Smooth muscle cell (in vitro differentiated cells): ENCODE measurements at regions not wholly inside any gene's neighbourhood (a gene's known extent, or its start where the extent isn't known, plus 50 kb on each side); places are given as distances from the start of the nearest gene placed in this dataset.

Source experiments
- DNase-seq: peaks from one replicate; lab custom pipeline; 2025; ENCODE audit not compliant: unreplicated experiment; lab: John Stamatoyannopoulos, UW
- H2AFZ ChIP-seq: fragments of 200-600 bp; sonication (generic); 2 replicates; pipeline ENCODE4 v1.6.0; 2016; ENCODE audit warnings: antibody characterized with exemption, low read depth, mild to moderate bottlenecking
- H3F3A ChIP-seq: fragments of 200-600 bp; sonication (generic); 2 replicates; pipeline ENCODE4 v1.6.0; 2017; ENCODE audit warnings: antibody characterized with exemption, low read depth
- H3K27ac ChIP-seq: fragments of 200-600 bp; sonication (generic); 2 replicates; pipeline ENCODE4 v1.5.1; 2016; ENCODE audit warnings: low read depth, mild to moderate bottlenecking
- H3K27me3 ChIP-seq: fragments of 200-600 bp; sonication (generic); 2 replicates; pipeline ENCODE4 v1.6.1; 2016; ENCODE audit warnings: low read depth, mild to moderate bottlenecking
- H3K36me3 ChIP-seq: fragments of 200-600 bp; sonication (generic); 2 replicates; pipeline ENCODE4 v1.5.1; 2016; ENCODE audit warnings: low read depth
- H3K4me1 ChIP-seq: fragments of 200-600 bp; sonication (generic); 2 replicates; pipeline ENCODE4 v1.5.1; 2016; ENCODE audit warnings: low read depth
- H3K4me2 ChIP-seq: fragments of 200-600 bp; sonication (generic); 2 replicates; pipeline ENCODE4 v1.6.0; 2016; ENCODE audit warnings: mild to moderate bottlenecking
- H3K4me3 ChIP-seq: fragments of 200-600 bp; sonication (generic); 2 replicates; pipeline ENCODE4 v1.5.1; 2016; ENCODE audit warnings: mild to moderate bottlenecking
- H3K79me2 ChIP-seq: fragments of 200-600 bp; sonication (generic); 2 replicates; pipeline ENCODE4 v1.6.0; 2016; ENCODE audit warnings: low read depth, mild to moderate bottlenecking
- H3K9ac ChIP-seq: fragments of 200-600 bp; sonication (generic); 2 replicates; pipeline ENCODE4 v1.6.0; 2016; ENCODE audit warnings: low read depth
- H3K9me3 ChIP-seq: fragments of 200-600 bp; sonication (generic); replicated peaks from 2 replicates; pipeline ENCODE4 v1.5.1; 2016; ENCODE audit warnings: low read depth
- H4K20me1 ChIP-seq: fragments of 200-600 bp; sonication (generic); 2 replicates; pipeline ENCODE4 v1.6.0; 2016; ENCODE audit warnings: low read depth
- CTCF ChIP-seq: fragments of 200-600 bp; sonication (generic); IDR thresholded peaks from 2 replicates; pipeline ENCODE4 v1.5.1; 2017; ENCODE audit warnings: borderline replicate concordance, mild to moderate bottlenecking, antibody characterized with exemption; ENCODE audit not compliant: insufficient read depth, poor library complexity, severe bottlenecking
- WGBS: methylation state at CpG from one replicate; pipeline ENCODE4 v1.1.7; 2016; ENCODE audit warnings: low lambda C conversion rate; 5-methylcytosine and 5-hydroxymethylcytosine counted together

GRCh38 chr7:148940702-148941597 is 56.9 kb upstream of the EZH2 start:
- peak overlapping the region; percentile 84 for H3K4me2 ChIP-seq
- H4K20me1 ChIP-seq, result no peaks in the 10 kb centered on the region
- 4% methylated on average over 43 of the region's 43 CpGs for WGBS

GRCh38 chr7:148939128-148939755 is 55.2 kb upstream of the EZH2 start:
- Histone ChIP-seq H3K79me2 (no peaks in the 10 kb centered on the region), H3K36me3 (no peaks in the 10 kb centered on the region), H3K9ac (no peak overlapping the region), H3K4me2 (no peak overlapping the region), H2AFZ (no peak overlapping the region), H3K4me3 (no peak overlapping the region), H3F3A (peaks cover 4% of the 10 kb centered on the region), H4K20me1 (no peaks in the 10 kb centered on the region), H3K27ac (no peak overlapping the region), H3K4me1 (peaks cover 3% of the 10 kb centered on the region), H3K9me3 (no peaks in the 10 kb centered on the region), H3K27me3 (no peaks in the 10 kb centered on the region)
- DNase-seq, result no peak
- 83% methylated on average over 1 of the region's 1 CpG for WGBS
- no peak for TF ChIP-seq CTCF

More at GRCh38 chr7:148940702-148941597, 56.9 kb upstream of the EZH2 start:
- TF ChIP-seq CTCF, result no peak
- Histone ChIP-seq H3K36me3 (no peaks in the 10 kb centered on the region), H3F3A (peaks cover 12% of the 10 kb centered on the region), H3K27me3 (no peaks in the 10 kb centered on the region), H3K27ac (peak overlapping the region; percentile 81), H2AFZ (peak overlapping the region; percentile 98), H3K9ac (peak overlapping the region; percentile 92), H3K9me3 (no peaks in the 10 kb centered on the region), H3K79me2 (no peaks in the 10 kb centered on the region), H3K4me1 (peaks cover 3% of the 10 kb centered on the region), H3K4me3 (peak overlapping the region; percentile 88)
- peak; percentile 25 for DNase-seq

GRCh38 chr7:148935451-148935850 is 51.4 kb upstream of the EZH2 start:
- DNase-seq, result no peak
- Histone ChIP-seq H2AFZ (no peak overlapping the region), H3K4me3 (no peak overlapping the region), H3K36me3 (no peaks in the 10 kb centered on the region), H3K9me3 (no peaks in the 10 kb centered on the region), H3K27ac (no peak overlapping the region), H3K4me1 (peaks cover 1% of the 10 kb centered on the region), H4K20me1 (no peaks in the 10 kb centered on the region), H3K79me2 (no peaks in the 10 kb centered on the region), H3F3A (no peaks in the 10 kb centered on the region), H3K4me2 (no peak overlapping the region), H3K27me3 (no peaks in the 10 kb centered on the region), H3K9ac (no peak overlapping the region)
- WGBS, result 95% methylated on average over 5 of the region's 5 CpGs
- no peak for TF ChIP-seq CTCF
